ENCODE measurements at regions not wholly inside any gene's neighbourhood (a gene's known extent, or its start where the extent isn't known, plus 50 kb on each side); places are given as distances from the start of the nearest gene placed in this dataset.

- Mint-ChIP-seq H3K36me3 (ENCODE audit: insufficient read depth) (no peaks in the 10 kb centered on the region), H3K9me3 (ENCODE audit: low read depth) (peaks cover 22% of the 10 kb centered on the region), H3K27ac (no peak overlapping the region), H3K4me1 (ENCODE audit: low read depth) (no peaks in the 10 kb centered on the region), H3K4me3 (ENCODE audit: low read depth) (no peak overlapping the region), H3K27me3 (peaks cover 8% of the 10 kb centered on the region)
- no peak for TF ChIP-seq CTCF (IDR thresholded peaks at IDR 0.05; ENCODE audit: unreplicated experiment)
- no peak for DNase-seq (ENCODE audit: low spot score, unreplicated experiment)
Measured at GRCh38 chrX:39534949-39535348, 562.8 kb downstream of the BCOR start.

- Mint-ChIP-seq H3K9me3 (ENCODE audit: low read depth) (peaks cover 22% of the 10 kb centered on the region), H3K4me3 (ENCODE audit: low read depth) (no peak overlapping the region), H3K4me1 (ENCODE audit: low read depth) (no peaks in the 10 kb centered on the region), H3K27me3 (peaks cover 8% of the 10 kb centered on the region), H3K27ac (no peak overlapping the region), H3K36me3 (ENCODE audit: insufficient read depth) (no peaks in the 10 kb centered on the region)
- DNase-seq (ENCODE audit: low spot score, unreplicated experiment) = no peak
- no peak for TF ChIP-seq CTCF (IDR thresholded peaks at IDR 0.05; ENCODE audit: unreplicated experiment)
Measured at GRCh38 chrX:39536211-39536610, 561.5 kb downstream of the BCOR start.

- Mint-ChIP-seq H3K36me3 (ENCODE audit: insufficient read depth) (peaks cover 3% of the 10 kb centered on the region), H3K27me3 (no peaks in the 10 kb centered on the region), H3K27ac (no peak overlapping the region), H3K4me3 (ENCODE audit: low read depth) (no peak overlapping the region), H3K9me3 (ENCODE audit: low read depth) (peaks cover 36% of the 10 kb centered on the region), H3K4me1 (ENCODE audit: low read depth) (no peaks in the 10 kb centered on the region)
- DNase-seq (ENCODE audit: low spot score, unreplicated experiment) = no peak
- TF ChIP-seq CTCF (IDR thresholded peaks at IDR 0.05; ENCODE audit: unreplicated experiment) = no peak
Measured at GRCh38 chrX:39541881-39542280, 555.9 kb downstream of the BCOR start.

DNA sequence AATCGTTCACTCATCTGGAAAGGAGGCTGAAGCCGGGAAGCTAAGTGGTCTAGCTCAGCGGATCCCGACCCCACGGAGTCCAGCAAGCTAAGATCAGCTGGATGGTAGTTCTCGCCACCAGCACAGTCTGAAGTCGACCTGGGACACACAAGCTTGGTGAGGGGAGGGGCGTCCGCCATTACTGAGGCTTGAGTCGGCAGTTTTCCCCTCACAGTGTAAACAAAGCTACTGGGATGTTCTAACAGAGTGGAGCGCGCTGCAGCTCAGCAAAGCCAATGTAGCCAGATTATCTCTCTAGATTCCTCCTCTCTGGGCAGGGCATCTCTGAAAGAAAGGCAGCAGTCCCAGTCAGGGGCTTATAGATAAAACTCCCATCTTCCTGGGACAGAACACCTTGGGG is 555.4 kb downstream of the BCOR start:
- peaks cover 3% of the 10 kb centered on the region for H3K36me3 Mint-ChIP-seq (ENCODE audit: insufficient read depth)
- no peaks in the 10 kb centered on the region for H3K27me3 Mint-ChIP-seq
- H3K9me3 Mint-ChIP-seq (ENCODE audit: low read depth) = peaks cover 33% of the 10 kb centered on the region
- H3K4me3 Mint-ChIP-seq (ENCODE audit: low read depth) = no peak overlapping the region
- no peak overlapping the region for H3K27ac Mint-ChIP-seq
- no peak for TF ChIP-seq CTCF (IDR thresholded peaks at IDR 0.05; ENCODE audit: unreplicated experiment)
- H3K4me1 Mint-ChIP-seq (ENCODE audit: low read depth) = no peaks in the 10 kb centered on the region
- DNase-seq (ENCODE audit: low spot score, unreplicated experiment) = no peak

DNA sequence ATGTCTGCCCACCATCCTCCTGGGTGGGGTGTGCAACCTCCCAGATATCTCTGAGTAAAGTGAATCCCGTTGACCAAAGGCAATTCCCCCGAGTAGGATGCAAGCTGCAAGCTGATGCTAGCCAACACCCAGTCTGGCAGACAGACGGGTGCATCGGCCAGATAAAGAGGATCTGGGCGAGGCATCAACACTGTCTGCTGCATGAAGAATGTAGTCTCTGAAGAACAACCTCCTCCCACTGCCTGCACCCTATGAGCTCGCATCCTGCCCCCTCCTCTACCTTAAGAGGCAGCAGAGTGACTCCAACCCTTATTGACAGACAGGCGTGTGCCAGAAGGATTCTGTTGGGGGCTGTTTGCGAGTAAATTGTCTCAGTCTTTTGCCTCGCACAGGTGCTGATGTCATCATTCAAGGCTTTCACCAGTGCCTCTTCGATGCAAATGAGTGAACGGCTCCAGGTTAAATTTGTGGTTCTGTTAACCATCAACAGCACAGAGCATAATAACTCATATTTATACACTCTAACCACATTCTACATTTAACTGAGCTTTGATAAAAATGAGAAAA is 546.9 kb downstream of the BCOR start:
- H3K9me3 Mint-ChIP-seq (ENCODE audit: low read depth) = peaks cover 32% of the 10 kb centered on the region
- H3K4me3 Mint-ChIP-seq (ENCODE audit: low read depth) = no peak overlapping the region
- no peak for TF ChIP-seq CTCF (IDR thresholded peaks at IDR 0.05; ENCODE audit: unreplicated experiment)
- no peaks in the 10 kb centered on the region for H3K27me3 Mint-ChIP-seq
- no peaks in the 10 kb centered on the region for H3K4me1 Mint-ChIP-seq (ENCODE audit: low read depth)
- no peak overlapping the region for H3K27ac Mint-ChIP-seq
- no peak for DNase-seq (ENCODE audit: low spot score, unreplicated experiment)
- no peaks in the 10 kb centered on the region for H3K36me3 Mint-ChIP-seq (ENCODE audit: insufficient read depth)
